Endothelial cell of umbilical vein (primary cell): ENCODE measurements at regions not wholly inside any gene's neighbourhood (a gene's known extent, or its start where the extent isn't known, plus 50 kb on each side); places are given as distances from the start of the nearest gene placed in this dataset.

Source experiments
- BruUV-seq: library from RNA; stranded (reverse); fragments of 400-500 nt; replicated peaks from 2 replicates; lab custom pipeline; 2021; lab: Mats Ljungman, UMichigan
- CTCF ChIA-PET: fragments of 300-600, 350-600 bp; sonication (Branson Sonifier 250); formaldehyde crosslinking; loops from one replicate; lab custom pipeline; 2021; ENCODE audit warnings: antibody characterized with exemption, inconsistent platforms; lab: Charles Lee
- POLR2A ChIA-PET: fragments of 300-600, 350-600 bp; sonication (Branson Sonifier 250); formaldehyde crosslinking; loops from one replicate; lab custom pipeline; 2021; ENCODE audit warnings: antibody characterized with exemption, inconsistent platforms; lab: Charles Lee
- DNase-seq: peaks from one replicate; pipeline ENCODE4 v3.0.0-alpha.2; 2011; ENCODE audit warnings: low read depth, low spot score
- FAIRE-seq: peaks from 2 replicates; lab custom pipeline; 2011; peaks lifted over from hg19 to GRCh38; lab: Jason Lieb, UNC
- H2AFZ ChIP-seq: 2 replicates; pipeline ENCODE4 v1.6.0; 2012; ENCODE audit warnings: low read depth, low read length, control low read depth, inconsistent platforms
- H3K27ac ChIP-seq: 2 replicates; pipeline ENCODE4 v1.5.1; 2011; ENCODE audit warnings: low read depth, mild to moderate bottlenecking, control low read depth, low read length, moderate library complexity; ENCODE audit not compliant: insufficient read depth
- H3K27me3 ChIP-seq, 2 experiments: 2 replicates each; pipeline versions ENCODE4 v1.6.0 to v1.6.1; 2011; ENCODE audit warnings: low read length in 2 of 2, mixed read lengths in 1 of 2; ENCODE audit not compliant: control insufficient read depth in 2 of 2, insufficient read depth in 2 of 2
- H3K36me3 ChIP-seq, 2 experiments: 2 replicates in 1 of 2; 3 replicates in 1 of 2; pipeline ENCODE4 v1.5.1; 2011; ENCODE audit warnings: low read length in 2 of 2, mild to moderate bottlenecking in 1 of 2, moderate library complexity in 1 of 2; ENCODE audit not compliant: control insufficient read depth in 2 of 2, insufficient read depth in 2 of 2; ENCODE audit errors: extremely low read depth in 1 of 2
- H3K4me1 ChIP-seq: 3 replicates; pipeline ENCODE4 v1.5.1; 2011; ENCODE audit warnings: mild to moderate bottlenecking, low read length; ENCODE audit not compliant: control insufficient read depth, insufficient read depth; ENCODE audit errors: extremely low read depth
- H3K4me2 ChIP-seq: 2 replicates; pipeline ENCODE4 v1.6.1; 2011; ENCODE audit warnings: low read length, control low read depth, mixed read lengths; ENCODE audit not compliant: insufficient read depth
- H3K4me3 ChIP-seq, 3 experiments: fragments of 200-600 bp in 1 of 3; sonication (generic), shearing (Covaris generic) in 1 of 3; replicated peaks in 1 of 3; 2 replicates each; pipeline ENCODE4 v1.5.1; 2011 to 2016; ENCODE audit warnings: control low read depth in 3 of 3, low read length in 3 of 3, mild to moderate bottlenecking in 2 of 3, inconsistent platforms in 1 of 3, low read depth in 1 of 3, moderate library complexity in 1 of 3; ENCODE audit not compliant: insufficient read depth in 1 of 3
- H3K79me2 ChIP-seq: 2 replicates; pipeline ENCODE4 v1.6.0; 2012; ENCODE audit warnings: low read length, inconsistent platforms; ENCODE audit not compliant: control insufficient read depth, insufficient read depth
- H3K9ac ChIP-seq: replicated peaks from 2 replicates; pipeline ENCODE3; 2011; ENCODE audit warnings: low read length, control low read depth; ENCODE audit not compliant: insufficient read depth; ENCODE audit errors: extremely low read depth
- H3K9me1 ChIP-seq: replicated peaks from 3 replicates; pipeline ENCODE4 v1.6.0; 2011; ENCODE audit warnings: mild to moderate bottlenecking, low read length; ENCODE audit not compliant: control insufficient read depth, insufficient read depth; ENCODE audit errors: extremely low read depth
- H3K9me3 ChIP-seq: replicated peaks from 2 replicates; pipeline ENCODE4 v1.5.1; 2012; ENCODE audit warnings: low read length, inconsistent platforms; ENCODE audit not compliant: control insufficient read depth, insufficient read depth
- H4K20me1 ChIP-seq: replicated peaks from 2 replicates; pipeline ENCODE3; 2011; ENCODE audit warnings: mild to moderate bottlenecking, low read length; ENCODE audit not compliant: control insufficient read depth, insufficient read depth; ENCODE audit errors: extremely low read depth
- EZH2 ChIP-seq: IDR thresholded peaks from 2 replicates; pipeline ENCODE4 v1.6.1; 2012; ENCODE audit warnings: borderline replicate concordance, low read depth, mild to moderate bottlenecking, moderate library complexity, low read length, inconsistent platforms; ENCODE audit not compliant: severe bottlenecking
- FOS ChIP-seq: IDR thresholded peaks from 2 replicates; pipeline ENCODE4 v1.6.1; 2011; ENCODE audit warnings: mild to moderate bottlenecking, low read length, moderate library complexity, borderline replicate concordance; ENCODE audit not compliant: insufficient read depth
- GATA2 ChIP-seq: IDR thresholded peaks from 2 replicates; pipeline ENCODE4 v1.7.0; 2011; ENCODE audit warnings: low read depth, mild to moderate bottlenecking, moderate library complexity, mixed read lengths, low read length; ENCODE audit not compliant: insufficient read length, insufficient read depth
- JUN ChIP-seq: IDR thresholded peaks from 2 replicates; pipeline ENCODE4 v1.6.1; 2011; ENCODE audit warnings: borderline replicate concordance, low read depth; ENCODE audit not compliant: insufficient read length, insufficient read depth
- MYC ChIP-seq: IDR thresholded peaks from one replicate; pipeline ENCODE4 v1.6.1; 2011; ENCODE audit warnings: mild to moderate bottlenecking, low read depth, low read length
- POLR2A ChIP-seq: IDR thresholded peaks from 2 replicates; pipeline ENCODE4 v1.6.1; 2012; ENCODE audit warnings: low read depth, mild to moderate bottlenecking, control low read depth, low read length
- POLR2AphosphoS5 ChIP-seq: IDR thresholded peaks from 2 replicates; pipeline ENCODE4 v1.6.1; 2012; ENCODE audit warnings: low read depth, mild to moderate bottlenecking, control low read depth, low read length, moderate library complexity; ENCODE audit not compliant: insufficient read depth
- dilution Hi-C: fragments of 300-500 bp; cut with MboI; formaldehyde crosslinking; loops from one replicate; pipeline ENCODE4 v1.15.0; 2019; ENCODE audit warnings: low sequenced_read_pairs; ENCODE audit not compliant: extremely low pct_ligation_motif_present
- intact Hi-C: fragments of 100-400 bp; cut with micrococcal nuclease; formaldehyde crosslinking; loops from one replicate; pipeline ENCODE4 v1.10.0; 2022
- TF ChIP-seq, protein P1 (sequence below), 2 donors: IDR thresholded peaks; 1 replicate in 1 of 2; 2 replicates in 1 of 2; pipeline ENCODE4 v1.5.1; 2011; ENCODE audit warnings: low read length in 2 of 2, mild to moderate bottlenecking in 2 of 2, moderate library complexity in 2 of 2, control low read depth in 1 of 2, inconsistent platforms in 1 of 2, low read depth in 1 of 2; ENCODE audit not compliant: insufficient read depth in 1 of 2; ENCODE audit errors: extremely low read depth in 1 of 2
- TF ChIP-seq, protein P2 (sequence below): IDR thresholded peaks from 2 replicates; pipeline ENCODE4 v1.6.1; 2011; ENCODE audit not compliant: insufficient read depth, insufficient read length

DNA sequence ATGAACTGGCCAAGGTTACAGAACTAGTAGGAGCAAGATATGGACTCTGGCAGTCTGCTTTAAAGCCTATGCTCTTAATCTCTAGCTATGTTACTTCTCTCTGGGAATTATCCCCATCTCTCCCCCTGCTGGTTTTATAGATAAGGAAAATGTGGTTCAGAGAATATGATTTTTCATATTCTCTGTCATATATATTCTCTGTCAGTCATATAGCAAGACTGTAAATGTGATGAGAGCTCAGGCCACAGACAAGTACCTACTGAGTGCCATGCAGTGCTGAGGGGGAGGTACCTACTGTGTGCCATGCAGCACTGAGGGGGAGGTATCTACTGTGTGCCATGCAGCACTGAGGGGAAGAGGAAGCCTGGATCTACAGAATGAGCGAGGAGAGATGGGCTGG, 220.3 kb upstream of the FGGY start:
- intact Hi-C loops (loop anchor here (1.0 kb wide), 1 partner anchor 291 kb away; no protein-coding TSS in a partner anchor), dilution Hi-C loops (no loop called here)
- no peaks in the 10 kb centered on the region for H3K9me1 ChIP-seq
- CTCF ChIA-PET = interaction anchor here (0.6 to 2.2 kb wide), 36 partner anchors 8 to 683 kb away, joined by 3 to 17 read pairs (median 4); no protein-coding TSS in a partner anchor
- no peaks in the 10 kb centered on the region for H3K9me3 ChIP-seq
- H3K4me3 ChIP-seq = no peak overlapping the region
- no peak overlapping the region for H3K9ac ChIP-seq
- DNase-seq (peak; percentile 60), FAIRE-seq (peak; percentile 74)
- peaks cover 13% of the 10 kb centered on the region for H3K4me1 ChIP-seq
- H3K4me2 ChIP-seq = no peak overlapping the region
- H3K79me2 ChIP-seq = no peaks in the 10 kb centered on the region
- no peaks in the 10 kb centered on the region for H3K27me3 ChIP-seq
- H3K36me3 ChIP-seq = no peaks in the 10 kb centered on the region
- H4K20me1 ChIP-seq = no peaks in the 10 kb centered on the region
- POLR2A ChIA-PET = interaction anchor here (0.9 to 1.0 kb wide), 2 partner anchors 67 to 293 kb away, joined by 3 read pairs; partner anchors contain the start of gene JUN
- TF ChIP-seq FOS (no peak), EZH2 (no peak), JUN (no peak)
- TF ChIP-seq, protein P1, sequence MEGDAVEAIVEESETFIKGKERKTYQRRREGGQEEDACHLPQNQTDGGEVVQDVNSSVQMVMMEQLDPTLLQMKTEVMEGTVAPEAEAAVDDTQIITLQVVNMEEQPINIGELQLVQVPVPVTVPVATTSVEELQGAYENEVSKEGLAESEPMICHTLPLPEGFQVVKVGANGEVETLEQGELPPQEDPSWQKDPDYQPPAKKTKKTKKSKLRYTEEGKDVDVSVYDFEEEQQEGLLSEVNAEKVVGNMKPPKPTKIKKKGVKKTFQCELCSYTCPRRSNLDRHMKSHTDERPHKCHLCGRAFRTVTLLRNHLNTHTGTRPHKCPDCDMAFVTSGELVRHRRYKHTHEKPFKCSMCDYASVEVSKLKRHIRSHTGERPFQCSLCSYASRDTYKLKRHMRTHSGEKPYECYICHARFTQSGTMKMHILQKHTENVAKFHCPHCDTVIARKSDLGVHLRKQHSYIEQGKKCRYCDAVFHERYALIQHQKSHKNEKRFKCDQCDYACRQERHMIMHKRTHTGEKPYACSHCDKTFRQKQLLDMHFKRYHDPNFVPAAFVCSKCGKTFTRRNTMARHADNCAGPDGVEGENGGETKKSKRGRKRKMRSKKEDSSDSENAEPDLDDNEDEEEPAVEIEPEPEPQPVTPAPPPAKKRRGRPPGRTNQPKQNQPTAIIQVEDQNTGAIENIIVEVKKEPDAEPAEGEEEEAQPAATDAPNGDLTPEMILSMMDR (IDR thresholded peaks at IDR 0.05; ENCODE audit: extremely low read depth in 1 of 2, insufficient read depth in 1 of 2, low read depth in 1 of 2, low read length in 2 of 2) = peak in 1 of 2 donors; percentile 16
- H2AFZ ChIP-seq = peak overlapping the region; percentile 10
- BruUV-seq = no TSS peak
- H3K27ac ChIP-seq = no peak overlapping the region

DNA sequence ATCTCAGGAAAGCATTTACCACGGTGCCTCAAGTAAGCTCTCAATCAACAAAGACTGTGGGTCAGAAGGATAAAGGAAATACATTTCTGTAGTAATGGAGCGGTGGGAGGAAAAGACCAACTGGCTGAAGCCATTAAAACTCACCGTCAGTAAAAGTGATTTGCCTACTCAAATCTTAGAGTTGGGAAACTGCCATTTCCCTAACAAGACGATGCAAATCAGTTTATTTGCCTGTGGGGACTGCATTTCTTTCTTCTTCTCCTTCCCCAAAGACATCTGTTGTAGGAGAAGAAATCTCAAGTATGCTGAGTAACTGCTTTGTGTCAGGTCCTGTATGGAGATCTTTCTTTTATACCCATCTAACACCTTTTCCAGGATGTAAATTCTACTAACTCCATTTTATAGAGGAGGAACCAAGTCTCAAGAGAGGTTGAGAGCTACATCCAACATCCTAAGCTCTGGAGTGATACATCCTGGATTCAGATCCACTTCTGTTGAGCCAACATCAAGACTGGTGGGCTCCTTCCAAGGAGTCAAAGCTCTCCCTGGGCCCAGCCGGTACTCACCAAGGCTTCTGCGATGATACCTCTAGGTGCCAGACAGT, 219.3 kb upstream of the FGGY start:
- no peak overlapping the region for H3K27ac ChIP-seq
- dilution Hi-C loops (no loop called here), intact Hi-C loops (no loop called here)
- H3K9ac ChIP-seq = no peak overlapping the region
- BruUV-seq = no TSS peak
- no peaks in the 10 kb centered on the region for H3K36me3 ChIP-seq
- H3K4me2 ChIP-seq = no peak overlapping the region
- FAIRE-seq (no peak), DNase-seq (no peak)
- POLR2A ChIA-PET = no interaction called here
- H2AFZ ChIP-seq = no peak overlapping the region
- TF ChIP-seq POLR2AphosphoS5 (no peak), GATA2 (no peak), POLR2A (no peak), MYC (no peak), JUN (no peak), EZH2 (no peak), FOS (no peak)
- TF ChIP-seq, protein P2, sequence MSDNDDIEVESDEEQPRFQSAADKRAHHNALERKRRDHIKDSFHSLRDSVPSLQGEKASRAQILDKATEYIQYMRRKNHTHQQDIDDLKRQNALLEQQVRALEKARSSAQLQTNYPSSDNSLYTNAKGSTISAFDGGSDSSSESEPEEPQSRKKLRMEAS = no peak
- TF ChIP-seq, protein P1 (IDR thresholded peaks at IDR 0.05; ENCODE audit: extremely low read depth in 1 of 2, insufficient read depth in 1 of 2, low read depth in 1 of 2, low read length in 2 of 2) = no peak
- no peaks in the 10 kb centered on the region for H4K20me1 ChIP-seq
- no peaks in the 10 kb centered on the region for H3K27me3 ChIP-seq
- peaks cover 4% of the 10 kb centered on the region for H3K4me1 ChIP-seq
- H3K79me2 ChIP-seq = no peaks in the 10 kb centered on the region
- no peak overlapping the region for H3K4me3 ChIP-seq
- H3K9me1 ChIP-seq = no peaks in the 10 kb centered on the region
- CTCF ChIA-PET = interaction anchor here (1.0 to 2.2 kb wide), 15 partner anchors 10 to 682 kb away, joined by 3 to 17 read pairs (median 7); no protein-coding TSS in a partner anchor
- no peaks in the 10 kb centered on the region for H3K9me3 ChIP-seq
